Activated CD8-positive, alpha-beta memory T cell treated with anti-CD3 and anti-CD28 coated beads, Interleukin-2, amount 50 U/mL, for 4 hours (primary cell): ENCODE measurements at regions not wholly inside any gene's neighbourhood (a gene's known extent, or its start where the extent isn't known, plus 50 kb on each side); places are given as distances from the start of the nearest gene placed in this dataset.

Experiments used
- DNase-seq: peaks from one replicate; pipeline ENCODE4 v3.0.0-alpha.2; 2020

DNA sequence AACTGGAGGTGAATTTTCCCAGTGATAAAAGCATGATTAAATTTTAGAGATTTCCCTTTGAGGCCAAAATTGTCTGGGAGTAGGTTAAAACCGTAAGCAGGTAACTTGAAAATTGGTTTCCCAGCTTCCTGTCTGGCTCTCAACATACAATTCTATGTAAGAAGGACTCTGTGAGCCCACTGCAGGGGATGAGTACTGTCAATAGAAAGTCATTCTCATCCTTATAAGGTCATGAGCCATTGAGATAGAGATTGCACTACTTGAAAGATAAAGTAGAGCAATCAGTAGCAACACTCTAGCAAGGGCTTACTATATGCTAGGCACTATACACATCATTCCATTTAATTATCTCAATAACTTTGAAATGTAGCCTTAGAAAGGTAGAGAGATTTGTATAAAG lies 225.6 kb upstream of the HMGA2 start:
- DNase-seq: no peak

DNA sequence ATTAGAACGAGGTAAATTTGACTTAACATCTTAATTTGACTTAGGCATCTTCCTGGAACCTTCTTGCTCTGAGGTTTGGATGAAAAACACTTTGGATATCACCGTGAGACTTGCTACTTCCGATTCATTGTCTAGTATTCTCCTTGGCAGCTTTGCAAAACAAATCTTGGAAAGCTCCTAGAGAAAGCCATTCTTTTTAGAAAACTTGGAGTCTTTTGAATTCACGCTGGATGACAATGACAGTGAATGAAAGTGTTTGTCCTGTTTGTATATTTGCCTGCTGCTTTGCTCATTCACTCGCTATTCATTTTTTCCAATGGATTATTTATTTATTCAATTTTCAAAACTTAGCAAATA lies 222.1 kb upstream of the HMGA2 start:
- DNase-seq: no peak

DNA sequence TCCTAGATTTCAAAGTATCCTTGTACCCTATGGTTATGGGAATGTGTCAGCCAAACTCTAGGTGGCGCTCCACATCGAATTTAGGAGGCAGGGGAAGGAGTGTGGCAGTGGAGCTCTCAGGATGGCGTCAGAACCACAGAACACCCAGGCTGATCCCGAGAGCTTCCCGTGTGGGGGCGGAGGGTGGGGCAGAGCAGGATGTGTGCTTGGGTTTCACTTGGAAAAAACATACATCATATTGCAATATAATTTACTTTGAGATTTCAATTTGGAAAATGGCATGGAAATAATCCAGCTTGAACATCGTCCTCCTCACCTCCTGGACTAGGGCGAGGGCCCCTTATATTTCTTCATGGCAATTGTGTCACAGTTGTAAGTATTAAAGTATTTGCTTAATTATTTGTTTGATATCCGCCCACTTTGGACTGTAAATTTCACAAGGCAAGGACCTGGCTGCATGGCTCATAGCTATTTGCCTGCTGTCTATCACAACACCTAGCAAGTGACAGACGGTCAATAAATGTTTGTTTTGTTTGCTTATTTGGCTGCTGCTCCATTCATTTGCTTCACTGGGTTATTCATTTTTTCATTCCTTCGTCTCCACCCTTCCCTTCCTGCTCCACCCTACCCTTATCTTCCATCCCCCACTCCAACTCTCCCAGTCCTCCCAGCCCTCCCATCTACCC lies 221.5 kb upstream of the HMGA2 start:
- no peak for DNase-seq

DNA sequence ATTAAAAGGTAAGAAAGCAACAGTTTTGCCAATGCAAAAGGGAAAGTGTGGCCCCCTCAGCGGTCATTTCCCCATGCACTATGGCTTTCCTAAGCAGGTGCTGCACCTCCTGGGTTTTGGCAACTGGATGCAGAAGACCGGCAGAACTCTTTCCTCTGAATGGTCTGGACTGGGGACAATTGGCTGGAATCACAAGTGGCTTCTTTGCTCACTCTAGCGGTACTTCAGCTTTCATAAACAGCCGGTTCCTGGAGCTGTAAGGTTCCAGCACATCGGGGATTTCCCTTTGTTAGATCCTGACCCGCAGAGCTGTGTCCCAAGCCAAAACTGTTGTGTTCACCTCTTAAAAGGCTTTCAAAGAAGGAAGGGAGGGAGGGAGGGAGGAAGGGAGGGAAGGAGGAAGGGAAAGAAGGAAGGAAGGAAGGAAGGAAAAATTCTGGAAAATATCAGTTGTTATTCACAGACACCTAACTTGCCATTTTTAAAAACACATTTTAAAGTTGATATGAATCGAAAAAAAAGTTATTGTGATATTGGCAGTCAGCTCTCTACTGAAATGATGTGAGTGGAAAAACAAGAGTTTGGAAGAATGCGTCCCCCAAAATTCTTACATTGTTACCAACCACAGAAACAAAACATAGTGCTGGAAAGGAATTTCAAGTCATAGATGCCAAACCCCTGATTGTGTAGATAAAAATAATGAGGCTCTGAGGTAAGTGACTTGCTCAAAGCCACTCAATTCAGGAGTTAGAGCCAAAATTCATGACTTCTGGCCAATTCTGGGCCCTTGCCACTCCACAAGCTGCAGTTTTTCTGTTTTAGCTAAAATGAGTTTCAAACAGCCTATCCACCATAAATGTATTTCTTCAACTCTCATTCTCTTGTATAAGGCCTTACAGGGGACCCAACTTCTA lies 220.6 kb upstream of the HMGA2 start:
- DNase-seq: no peak

DNA sequence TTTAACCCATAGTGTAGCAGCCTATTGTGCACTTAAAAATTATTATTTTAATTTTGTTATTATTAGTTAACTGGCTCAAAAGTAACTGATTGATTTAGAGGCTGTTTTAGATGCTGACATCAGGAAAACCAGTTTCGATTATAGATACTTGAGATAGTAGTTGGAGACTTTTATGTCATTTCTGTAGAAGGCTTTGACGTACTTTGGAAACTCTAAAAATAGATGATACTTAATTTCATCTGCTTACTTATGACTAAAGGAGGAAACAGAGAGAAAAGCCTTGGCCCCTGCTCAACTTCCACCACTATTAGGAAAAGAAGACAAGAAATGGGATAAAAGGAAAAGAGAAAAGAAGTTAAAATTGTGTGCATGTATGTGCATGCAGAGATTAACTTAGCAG lies 219.3 kb upstream of the HMGA2 start:
- DNase-seq: no peak

DNA sequence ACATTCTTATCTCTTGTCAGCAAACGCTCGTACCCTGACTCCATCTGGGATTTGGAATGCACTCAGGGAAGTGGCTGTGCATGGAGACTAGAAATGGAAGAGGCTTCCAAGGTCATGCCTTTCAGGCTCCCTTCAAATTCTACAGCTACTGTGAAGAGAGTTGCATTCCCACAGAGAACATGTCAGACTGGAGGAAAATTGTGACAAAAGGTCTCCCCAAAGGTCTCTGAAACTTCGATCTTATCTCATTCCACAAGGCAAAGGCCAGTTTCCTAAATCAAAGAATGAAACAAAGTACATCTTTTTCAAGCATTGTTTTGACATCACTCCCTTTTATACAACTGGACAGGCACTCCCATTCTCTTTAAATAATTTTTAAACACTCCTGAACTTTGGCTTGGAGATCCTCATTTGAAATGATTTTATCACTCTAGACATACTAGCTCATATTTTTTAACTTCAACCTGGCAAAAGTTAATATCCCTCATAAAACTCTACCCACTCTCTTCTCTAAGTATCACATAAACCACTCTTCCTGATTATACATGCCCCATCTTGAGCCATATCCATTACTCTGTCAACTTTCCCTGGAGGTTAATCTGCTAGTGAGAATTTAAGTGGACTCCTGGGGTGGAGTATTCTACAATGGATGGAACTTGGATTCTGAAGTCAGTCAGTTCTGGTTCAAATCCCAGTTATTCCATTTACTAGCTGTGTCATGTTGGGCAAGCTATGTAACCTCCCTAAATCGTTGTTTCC lies 218.1 kb upstream of the HMGA2 start:
- DNase-seq: no peak

DNA sequence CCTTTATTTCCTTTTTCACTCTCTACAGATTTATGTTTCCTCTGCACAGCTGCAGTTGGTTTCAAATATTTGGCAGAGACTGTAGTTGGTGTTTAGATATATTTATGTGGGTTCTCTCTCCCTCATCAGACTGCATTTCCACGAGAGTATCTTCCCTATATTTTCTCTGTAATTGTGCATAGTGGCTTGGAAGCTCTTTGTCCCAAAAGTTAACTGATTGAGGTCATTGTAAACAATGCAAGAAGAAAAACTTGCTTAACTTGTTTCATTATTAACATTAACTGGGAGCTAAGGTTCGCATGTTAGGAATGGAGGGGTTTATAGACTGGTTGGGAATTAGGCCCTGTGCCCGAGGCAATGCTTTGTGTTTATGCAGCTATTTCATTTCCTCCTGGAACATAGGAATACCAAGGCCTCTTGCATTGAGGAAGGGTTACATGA lies 216.9 kb upstream of the HMGA2 start:
- DNase-seq: no peak

DNA sequence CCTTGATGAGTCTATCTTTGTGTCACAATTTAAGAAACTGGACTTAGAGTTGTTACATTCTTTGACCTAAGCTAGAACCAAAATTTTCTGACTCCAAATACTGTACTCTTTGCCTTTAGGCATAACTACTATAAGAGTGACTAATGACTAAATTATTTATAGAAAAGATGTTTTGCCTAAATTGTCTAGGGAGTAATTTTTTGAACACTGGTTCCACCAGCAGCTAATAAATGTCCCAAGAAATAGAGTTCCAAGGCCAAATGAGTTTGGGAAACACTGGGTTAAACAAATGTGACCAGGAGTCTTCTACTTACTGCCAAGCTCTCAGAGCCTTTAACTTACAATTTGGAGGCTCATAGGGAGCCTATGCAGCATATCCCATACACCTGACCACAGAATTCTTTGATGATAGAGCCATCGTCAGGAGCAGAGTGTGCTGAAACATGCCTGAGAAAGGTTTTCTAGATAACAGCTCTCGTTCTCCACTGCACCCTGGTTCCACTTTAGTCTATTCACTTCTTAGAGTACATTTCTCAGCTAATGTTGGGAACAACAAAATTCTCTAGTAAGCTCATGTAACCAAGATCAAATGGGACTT lies 215.9 kb upstream of the HMGA2 start:
- no peak for DNase-seq

DNA sequence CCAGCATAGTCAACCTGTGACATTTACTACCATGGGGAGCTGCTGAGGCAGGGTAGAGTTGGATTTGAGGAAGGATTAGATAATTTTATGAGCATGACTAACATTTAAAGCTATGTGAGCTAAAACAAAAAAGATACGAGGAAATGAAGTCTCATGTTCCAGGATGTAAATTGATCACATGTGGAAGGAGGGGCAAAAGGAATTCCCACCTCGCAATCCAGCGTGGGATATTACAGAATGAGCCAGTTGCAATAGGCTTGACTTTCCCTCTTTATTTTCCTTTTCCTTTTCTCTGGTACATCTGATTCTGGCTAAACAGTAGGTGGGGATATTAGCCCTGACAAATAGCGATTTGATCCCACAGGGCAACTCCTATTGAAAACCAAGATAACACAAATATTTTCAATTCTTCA lies 214.9 kb upstream of the HMGA2 start:
- DNase-seq: no peak

DNA sequence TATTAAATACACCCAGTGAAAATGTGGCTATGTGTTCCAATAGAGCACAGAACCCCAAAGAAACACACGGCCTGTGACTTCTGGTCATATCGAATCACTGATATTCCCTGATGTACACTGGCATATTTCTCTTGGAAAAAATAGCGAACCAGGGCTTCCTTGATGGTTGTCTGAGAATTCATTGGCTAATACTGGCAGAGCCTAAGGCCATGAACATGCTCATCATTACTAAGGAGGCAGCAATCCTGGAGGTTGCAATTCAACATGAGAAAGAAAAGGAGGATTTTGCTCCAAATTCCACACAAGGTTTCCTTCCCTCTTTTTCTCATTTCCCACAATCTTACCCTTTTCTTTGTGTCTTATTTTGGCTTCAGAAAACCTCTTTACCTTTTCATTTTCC lies 212.9 kb upstream of the HMGA2 start:
- no peak for DNase-seq

DNA sequence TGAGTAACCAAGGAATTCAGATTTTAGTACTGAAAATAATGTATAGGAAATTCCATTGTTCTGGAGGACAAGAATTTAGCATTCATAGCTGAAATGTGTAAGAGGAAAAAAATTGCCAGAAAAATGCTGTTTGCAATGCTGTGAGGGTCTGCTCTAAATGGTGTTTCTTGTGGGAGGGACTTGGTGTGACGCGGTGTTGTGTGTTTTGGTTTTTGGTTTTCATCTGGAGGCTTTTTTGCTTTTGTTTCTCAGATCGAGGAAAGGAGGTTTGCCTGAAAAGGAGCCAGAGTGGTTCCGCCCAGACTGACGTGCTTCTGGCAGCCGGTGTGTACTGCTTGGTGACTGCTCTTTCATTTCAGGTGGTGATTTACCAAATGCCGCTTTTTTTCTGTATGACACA lies 211.8 kb upstream of the HMGA2 start:
- no peak for DNase-seq

DNA sequence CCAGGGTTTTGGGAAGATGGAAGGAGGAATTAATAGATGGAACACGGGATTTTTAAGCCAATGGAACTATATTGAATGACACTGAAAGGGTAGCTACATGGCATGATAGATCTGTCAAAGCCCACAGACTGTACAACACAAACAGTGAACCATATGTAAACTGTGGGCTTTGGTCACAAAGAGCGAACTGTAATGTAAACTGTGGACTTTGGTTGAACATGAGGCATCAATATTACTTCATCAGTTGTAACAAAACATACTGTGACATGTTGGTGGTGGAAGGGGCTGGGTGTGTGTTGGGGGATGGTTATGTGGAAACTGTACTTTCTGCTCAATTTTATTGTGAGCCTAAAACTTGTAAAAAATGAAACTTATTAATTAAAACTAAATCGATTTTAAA lies 210.6 kb upstream of the HMGA2 start:
- DNase-seq: no peak

DNA sequence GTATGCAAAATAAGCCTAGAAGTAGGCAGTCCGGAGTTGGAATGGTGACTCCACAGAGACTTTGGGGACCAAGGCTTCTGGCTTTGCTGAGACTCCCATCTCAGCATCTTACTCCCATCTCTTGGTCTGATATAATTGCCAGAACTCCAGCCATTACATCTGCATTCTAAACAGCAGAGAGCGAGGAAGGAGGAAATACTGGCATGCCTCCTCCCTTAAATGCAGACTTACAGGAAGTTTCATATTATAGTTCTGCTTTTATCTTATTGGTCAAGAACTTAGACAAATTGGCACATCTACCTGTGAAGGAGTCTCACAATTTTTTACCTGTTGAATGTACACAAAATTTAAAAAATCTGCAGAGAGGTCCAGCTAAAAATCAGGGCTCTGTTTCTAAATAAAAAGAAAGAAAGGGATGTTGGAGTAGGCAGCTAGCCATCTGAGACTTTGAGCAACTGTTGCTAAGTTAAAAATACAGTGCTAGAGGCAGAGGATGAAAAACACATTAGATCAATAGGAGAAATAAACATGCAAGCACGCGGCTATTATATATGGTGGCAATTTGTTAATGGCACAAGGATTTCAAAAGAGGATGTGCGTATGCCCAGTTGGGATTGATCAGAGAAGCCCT lies 209.9 kb upstream of the HMGA2 start:
- no peak for DNase-seq

DNA sequence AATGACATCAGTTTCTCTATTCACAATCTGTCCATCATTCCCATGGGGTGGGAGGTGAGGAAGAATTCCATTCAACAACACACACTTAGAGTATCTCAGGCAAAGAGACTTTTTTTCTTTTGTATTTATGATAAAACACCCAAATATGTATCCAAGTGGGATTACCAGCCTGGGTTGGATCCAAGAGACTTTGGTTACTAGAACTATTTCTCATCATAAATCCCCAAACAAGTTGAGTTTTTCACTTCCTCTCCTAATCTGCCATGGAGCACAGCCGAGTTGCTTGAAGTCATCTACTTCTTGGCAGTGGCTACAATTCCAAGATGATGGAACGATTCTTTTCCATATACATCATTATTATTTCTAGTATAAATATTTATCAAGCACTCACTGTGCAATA lies 209.2 kb upstream of the HMGA2 start:
- no peak for DNase-seq

DNA sequence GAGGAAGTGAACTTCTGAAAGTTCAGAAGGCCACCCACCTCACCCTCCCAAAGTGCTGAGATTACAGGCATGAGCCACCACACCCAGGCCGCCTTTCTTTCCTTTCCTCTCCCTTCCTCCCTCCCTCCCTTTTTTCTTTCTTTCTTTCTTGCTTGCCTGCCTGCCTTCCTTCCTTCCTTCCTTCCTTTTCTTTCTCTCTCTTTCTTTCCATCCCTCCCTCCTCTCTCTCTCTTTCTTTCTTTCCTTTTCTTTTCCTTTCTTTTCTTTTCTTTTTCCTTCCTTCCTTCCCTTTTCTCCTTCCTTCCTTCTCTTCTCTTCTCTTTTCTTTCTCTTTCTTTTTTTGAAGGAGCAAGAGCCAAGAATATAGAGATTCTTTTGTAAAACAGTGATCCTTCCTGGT lies 208.3 kb upstream of the HMGA2 start:
- DNase-seq: no peak

DNA sequence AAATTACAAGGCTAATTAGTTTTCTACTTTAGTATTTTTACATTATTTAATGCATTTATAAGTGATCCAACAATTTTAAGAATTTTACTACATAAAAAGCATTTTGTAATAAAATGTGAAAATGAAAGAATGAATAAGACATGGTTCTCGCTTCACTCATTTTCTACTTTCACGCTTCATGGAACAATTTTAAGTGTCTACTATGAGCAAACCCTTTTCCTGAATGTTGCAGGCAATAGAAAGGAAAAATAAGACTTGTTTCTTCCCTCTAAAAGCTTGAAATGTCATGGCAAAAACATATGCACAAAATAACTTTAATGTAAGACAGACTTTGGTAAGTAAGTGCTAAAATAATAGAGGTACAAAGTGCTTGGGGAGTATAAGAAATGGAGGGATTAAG lies 205.7 kb upstream of the HMGA2 start:
- DNase-seq: no peak

DNA sequence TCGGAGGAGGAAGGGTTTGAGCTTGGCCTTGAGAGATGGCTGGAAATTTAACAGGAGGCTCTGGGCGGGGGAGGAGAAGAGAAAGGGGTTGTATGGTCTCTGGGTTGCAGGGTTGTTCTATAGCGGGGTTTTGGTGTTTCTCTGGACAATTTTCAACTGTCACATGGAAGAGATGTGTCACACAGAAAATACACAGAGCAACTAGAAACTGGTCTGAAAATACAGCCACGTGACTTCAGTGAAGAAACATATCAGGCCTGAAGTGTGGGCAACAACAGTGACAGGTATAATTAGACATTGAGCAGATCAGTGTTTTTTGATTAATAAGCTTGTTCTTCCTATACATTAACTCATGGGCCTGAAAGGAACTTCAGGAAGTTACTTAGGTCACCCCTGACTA lies 205.3 kb upstream of the HMGA2 start:
- DNase-seq: no peak

DNA sequence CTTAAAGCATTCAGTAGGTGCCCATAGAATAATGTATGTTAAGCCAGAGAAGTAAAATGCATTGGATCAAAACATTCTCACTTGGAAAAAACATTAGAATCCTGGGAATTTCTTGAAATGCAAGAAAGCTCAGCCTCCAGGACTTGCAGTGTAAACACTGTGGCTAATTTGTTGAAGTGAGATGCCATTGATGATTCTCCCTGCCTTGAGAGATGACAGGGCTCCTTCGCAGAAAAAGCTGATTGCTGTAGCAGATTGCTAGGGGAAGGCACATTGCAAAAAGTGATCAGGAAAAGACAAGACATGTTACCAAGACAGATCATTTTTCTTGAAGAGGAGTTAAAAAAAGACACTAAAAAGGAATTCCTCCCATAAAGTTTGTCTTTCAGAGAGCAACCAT lies 204.2 kb upstream of the HMGA2 start:
- DNase-seq: no peak

DNA sequence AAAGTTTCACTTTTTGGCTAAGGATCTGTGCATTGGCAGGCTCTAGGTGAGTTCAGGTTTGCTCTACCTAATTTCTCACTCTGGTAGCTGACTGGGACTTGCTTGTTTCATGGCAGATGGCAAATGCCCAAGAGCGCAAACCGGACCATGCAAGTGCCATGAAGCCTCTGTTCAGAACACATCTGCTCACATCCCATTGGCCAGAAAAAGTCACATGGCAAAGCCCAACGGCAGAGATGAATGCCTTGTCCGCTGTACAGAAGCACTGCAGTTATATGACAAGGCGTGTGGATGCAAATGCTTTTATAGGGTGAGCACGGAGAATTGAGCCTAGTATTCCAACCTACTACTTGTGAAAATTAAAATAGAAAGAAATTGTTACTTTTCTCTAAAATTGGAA lies 202.2 kb upstream of the HMGA2 start:
- no peak for DNase-seq

DNA sequence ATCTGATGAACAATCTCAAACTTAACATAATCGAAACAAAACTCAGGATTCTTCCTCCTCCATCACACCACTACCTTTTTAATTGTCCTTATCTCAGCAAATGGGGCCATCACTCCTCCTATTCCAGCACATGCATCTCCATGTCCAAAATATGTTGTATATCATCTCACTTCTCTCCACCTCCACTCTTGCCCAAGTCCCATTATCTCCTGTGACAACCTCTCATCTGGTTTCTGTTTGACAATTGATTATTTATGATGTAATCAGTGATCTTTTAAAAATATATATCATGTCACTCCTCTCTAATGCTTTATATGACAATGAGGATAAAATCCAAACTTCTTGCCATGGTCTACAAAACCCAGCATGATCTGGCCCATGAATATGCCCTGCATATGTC lies 200.8 kb upstream of the HMGA2 start:
- no peak for DNase-seq

DNA sequence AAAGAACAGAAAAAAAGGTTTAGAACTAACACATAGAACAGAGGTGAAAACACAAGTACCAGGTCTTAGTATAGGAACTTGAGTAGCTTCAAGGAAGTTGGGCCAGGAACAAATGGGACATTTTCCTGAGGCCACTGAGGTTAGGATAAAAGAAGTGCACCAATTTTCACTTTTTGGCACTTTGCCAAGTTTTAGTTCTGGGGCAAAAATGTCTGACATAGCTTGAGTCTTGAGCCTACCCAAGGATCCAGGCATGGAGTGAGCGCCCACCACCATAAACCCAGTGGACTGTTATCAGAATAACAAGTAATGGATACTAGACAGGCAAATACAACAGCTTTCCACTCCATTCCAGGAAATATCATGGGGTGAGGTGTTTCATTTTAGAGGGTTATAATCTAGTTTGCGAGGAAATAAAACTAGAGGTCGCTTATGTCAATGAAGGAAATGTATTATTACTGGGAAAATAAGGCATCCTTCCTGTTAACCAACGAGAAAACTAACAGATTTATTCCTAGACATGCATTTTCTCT lies 199.7 kb upstream of the HMGA2 start:
- DNase-seq: no peak

DNA sequence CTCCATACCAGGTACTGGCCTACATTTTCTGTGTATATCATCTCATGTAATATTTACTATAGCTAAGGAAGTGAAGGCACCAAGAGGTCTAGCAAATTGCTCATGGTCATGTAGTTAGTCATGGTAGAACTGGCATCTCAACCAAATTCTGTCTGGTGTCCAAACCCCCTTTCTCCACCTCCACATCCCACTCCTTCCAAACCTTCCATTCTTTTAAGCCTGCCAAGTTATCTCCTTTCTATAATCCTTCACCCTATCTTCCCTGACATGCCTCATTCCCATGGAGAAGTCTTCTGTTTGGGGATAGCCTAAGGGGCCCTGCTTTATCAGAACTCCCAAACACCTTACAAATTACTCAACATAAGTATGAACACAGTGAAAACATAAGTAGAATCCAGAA lies 196.2 kb upstream of the HMGA2 start:
- no peak for DNase-seq

DNA sequence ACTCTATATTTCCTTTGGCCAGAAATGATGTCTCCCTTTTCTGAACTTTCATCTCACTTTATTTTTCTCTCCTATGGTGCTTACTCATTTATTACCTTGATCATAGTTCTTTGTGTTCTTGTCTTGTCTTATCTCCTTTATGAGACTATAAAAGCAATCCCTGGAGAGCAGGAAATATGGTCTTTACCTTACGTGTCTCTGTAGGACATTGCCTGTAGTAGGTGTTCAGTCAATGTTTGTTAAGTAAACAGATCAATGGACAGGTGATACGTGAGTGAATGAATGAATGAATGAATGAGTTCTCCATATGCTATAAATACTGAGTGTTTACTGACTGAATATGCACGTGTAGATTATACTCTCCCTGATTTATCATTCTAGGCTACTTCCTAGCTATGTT lies 193.7 kb upstream of the HMGA2 start:
- DNase-seq: no peak
